Lower lobe of right lung (tissue), 2 donors: ENCODE measurements at regions not wholly inside any gene's neighbourhood (a gene's known extent, or its start where the extent isn't known, plus 50 kb on each side); places are given as distances from the start of the nearest gene placed in this dataset.

Experiments used
- ATAC-seq, 2 donors: fragments of 200-7000 bp; cut with Tn5 transposase; one replicate each; pipeline ENCODE4 v1.9.1; 2020 to 2022; ENCODE audit warnings: mild to moderate bottlenecking in 2 of 2, moderate library complexity in 2 of 2
- DNase-seq: peaks from one replicate; pipeline ENCODE4 v3.0.0-alpha.2; 2020
- H3K27ac ChIP-seq: fragments of 200-600 bp; one replicate; pipeline ENCODE4 v1.8.0; 2022
- H3K27me3 ChIP-seq: fragments of 200-600 bp; one replicate; pipeline ENCODE4 v1.8.0; 2022; ENCODE audit warnings: low read depth
- H3K36me3 ChIP-seq: fragments of 200-600 bp; one replicate; pipeline ENCODE4 v1.8.0; 2022; ENCODE audit warnings: mild to moderate bottlenecking
- H3K4me1 ChIP-seq: fragments of 200-600 bp; one replicate; pipeline ENCODE4 v1.8.0; 2022
- H3K4me3 ChIP-seq: fragments of 200-600 bp; one replicate; pipeline ENCODE4 v1.8.0; 2022; ENCODE audit warnings: mild to moderate bottlenecking
- H3K9me3 ChIP-seq: fragments of 200-600 bp; one replicate; pipeline ENCODE4 v1.8.0; 2022
- CTCF ChIP-seq: fragments of 200-600 bp; IDR thresholded peaks from one replicate; pipeline ENCODE4 v1.8.0; 2022; ENCODE audit warnings: antibody characterized with exemption, mild to moderate bottlenecking
- intact Hi-C: fragments of 100-400 bp; cut with DNase I; formaldehyde crosslinking; loops from one replicate; pipeline ENCODE4 v1.11.0; 2022
- donor health status: DM: no; HTN: yes; CAD: no; lungs with severe emphysema.

- Histone ChIP-seq H3K27ac (no peak overlapping the region), H3K4me1 (no peaks in the 10 kb centered on the region), H3K4me3 (no peak overlapping the region), H3K27me3 (no peaks in the 10 kb centered on the region), H3K36me3 (no peaks in the 10 kb centered on the region), H3K9me3 (no peaks in the 10 kb centered on the region)
- DNase-seq (no peak), ATAC-seq (no peak)
- intact Hi-C loops: no loop called here
- TF ChIP-seq CTCF: no peak
These were observed 389.8 kb upstream of the SEMA6A start for GRCh38 chr5:116964438-116964837.

GRCh38 chr5:116961021-116961420 lies 386.4 kb upstream of the SEMA6A start:
- Histone ChIP-seq H3K9me3 (no peaks in the 10 kb centered on the region), H3K4me1 (no peaks in the 10 kb centered on the region), H3K27ac (no peak overlapping the region), H3K27me3 (no peaks in the 10 kb centered on the region), H3K4me3 (no peak overlapping the region), H3K36me3 (no peaks in the 10 kb centered on the region)
- ATAC-seq (no peak), DNase-seq (no peak)
- intact Hi-C loops: no loop called here
- TF ChIP-seq CTCF: no peak

DNA sequence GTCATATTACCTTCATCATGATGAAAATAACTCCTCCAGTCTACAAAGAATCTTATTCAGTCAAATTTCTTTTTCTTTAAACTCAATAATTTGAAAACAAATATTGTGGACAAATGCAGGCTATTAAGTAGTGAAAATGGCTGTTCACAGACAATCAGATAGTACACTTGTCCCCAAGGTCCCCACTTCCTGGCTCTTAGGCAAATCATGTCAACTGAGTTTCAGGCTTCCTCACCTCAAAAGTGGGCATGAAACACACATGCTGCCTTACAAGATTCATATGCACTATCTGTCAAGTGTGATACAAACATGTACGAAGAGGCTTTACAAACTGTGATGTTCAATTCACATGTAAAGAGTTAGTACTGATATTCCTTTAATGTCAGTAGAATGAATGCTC lies 385.2 kb upstream of the SEMA6A start:
- DNase-seq (no peak), ATAC-seq (no peak)
- no peak overlapping the region for H3K4me3 ChIP-seq

DNA sequence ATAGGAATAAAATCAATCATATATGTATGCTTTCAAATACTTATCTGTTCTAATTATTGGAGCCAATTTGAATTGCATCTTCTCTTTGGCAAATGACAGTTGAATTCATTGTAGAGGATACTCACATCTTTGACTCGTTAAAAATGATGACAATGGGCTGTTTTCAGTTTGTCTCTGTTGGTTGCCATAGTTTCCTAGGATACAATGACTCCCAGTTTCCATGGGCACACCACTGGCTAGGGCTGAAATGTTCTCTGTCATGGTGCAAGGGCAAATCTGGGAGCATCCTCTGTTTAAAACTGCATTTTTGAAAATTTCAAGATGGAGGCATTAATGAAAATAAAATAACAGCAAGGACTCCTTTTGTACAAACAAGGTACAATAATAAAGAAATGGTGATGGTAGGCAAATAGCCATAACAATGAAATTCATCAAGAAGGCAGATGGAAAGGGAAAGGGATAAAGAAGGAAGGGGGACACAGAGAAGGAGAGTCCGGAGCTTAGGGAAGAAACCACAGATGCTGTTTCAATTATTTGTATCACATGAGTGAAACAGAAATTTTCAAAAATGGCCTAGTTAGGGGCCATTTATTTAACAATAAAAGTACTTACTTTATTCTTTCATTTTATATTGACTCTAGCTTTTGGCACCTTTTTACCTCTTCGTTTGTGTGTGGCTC lies 378.8 kb upstream of the SEMA6A start:
- intact Hi-C loops: no loop called here
- no peak overlapping the region for H3K4me3 ChIP-seq
- H3K36me3 ChIP-seq: no peaks in the 10 kb centered on the region
- no peaks in the 10 kb centered on the region for H3K4me1 ChIP-seq
- no peak for DNase-seq
- no peaks in the 10 kb centered on the region for H3K27me3 ChIP-seq
- H3K27ac ChIP-seq: no peak overlapping the region
- no peak for TF ChIP-seq CTCF
- H3K9me3 ChIP-seq: no peaks in the 10 kb centered on the region
- no peak for ATAC-seq

More for the DNA sequence above, 385.2 kb upstream of the SEMA6A start:
- Histone ChIP-seq H3K27ac (no peak overlapping the region), H3K36me3 (no peaks in the 10 kb centered on the region), H3K4me1 (no peaks in the 10 kb centered on the region), H3K27me3 (no peaks in the 10 kb centered on the region), H3K9me3 (no peaks in the 10 kb centered on the region)
- intact Hi-C loops: no loop called here
- no peak for TF ChIP-seq CTCF

DNA sequence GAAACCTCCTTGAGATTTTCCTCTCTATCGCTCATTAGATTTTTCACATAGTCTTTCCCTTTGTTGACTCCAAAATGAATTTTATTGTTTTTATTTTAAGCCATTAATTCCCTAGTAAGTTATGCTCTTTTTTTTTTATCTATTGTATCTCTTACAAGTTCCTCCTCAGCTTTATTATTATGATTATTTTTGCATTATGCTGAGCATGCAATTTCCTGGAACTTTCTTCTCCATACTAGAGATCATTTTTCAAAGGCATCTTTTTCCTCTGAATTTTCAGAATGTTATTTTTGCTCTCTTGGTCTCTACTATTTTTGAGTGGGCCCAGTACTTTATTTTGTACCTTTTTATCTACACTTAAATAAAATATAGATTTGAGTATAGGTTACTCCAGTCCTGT lies 376.6 kb upstream of the SEMA6A start:
- no peak for DNase-seq
- Histone ChIP-seq H3K4me1 (no peaks in the 10 kb centered on the region), H3K36me3 (no peaks in the 10 kb centered on the region), H3K27me3 (no peaks in the 10 kb centered on the region), H3K9me3 (no peaks in the 10 kb centered on the region), H3K4me3 (no peak overlapping the region), H3K27ac (no peak overlapping the region)
- intact Hi-C loops: no loop called here
- ATAC-seq: no peak
- TF ChIP-seq CTCF: no peak
